ENCODE measurements at regions not wholly inside any gene's neighbourhood (a gene's known extent, or its start where the extent isn't known, plus 50 kb on each side); places are given as distances from the start of the nearest gene placed in this dataset.
A peak's percentile ranks its signal among the peaks of the same experiment; 100 is the strongest.
"Not testable (repeated sequence)": the region's sequence is repeated elsewhere in the genome, so short reads cannot be mapped to it uniquely, and the experiment has no call there.

DNA sequence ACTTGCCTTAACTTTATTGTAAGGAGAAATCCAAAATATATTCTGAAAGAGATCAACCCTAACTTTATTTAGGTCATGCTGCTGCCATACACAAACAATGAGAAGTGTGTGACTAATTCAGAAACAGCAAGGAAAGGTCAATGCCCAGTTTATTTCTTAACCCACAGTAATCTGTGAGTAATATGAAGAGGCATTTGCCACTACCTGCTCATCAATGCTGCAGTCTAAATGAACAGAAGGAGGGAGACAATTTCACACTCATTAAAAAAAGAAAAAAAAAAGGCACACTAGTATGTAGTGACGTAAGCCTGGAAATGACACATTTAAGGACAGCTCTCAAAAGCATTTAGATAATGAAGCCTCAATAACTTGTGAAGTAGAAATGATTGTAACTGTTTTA is 90.5 kb upstream of the FOXN3 start:
- CTCF ChIA-PET, result no interaction called here

DNA sequence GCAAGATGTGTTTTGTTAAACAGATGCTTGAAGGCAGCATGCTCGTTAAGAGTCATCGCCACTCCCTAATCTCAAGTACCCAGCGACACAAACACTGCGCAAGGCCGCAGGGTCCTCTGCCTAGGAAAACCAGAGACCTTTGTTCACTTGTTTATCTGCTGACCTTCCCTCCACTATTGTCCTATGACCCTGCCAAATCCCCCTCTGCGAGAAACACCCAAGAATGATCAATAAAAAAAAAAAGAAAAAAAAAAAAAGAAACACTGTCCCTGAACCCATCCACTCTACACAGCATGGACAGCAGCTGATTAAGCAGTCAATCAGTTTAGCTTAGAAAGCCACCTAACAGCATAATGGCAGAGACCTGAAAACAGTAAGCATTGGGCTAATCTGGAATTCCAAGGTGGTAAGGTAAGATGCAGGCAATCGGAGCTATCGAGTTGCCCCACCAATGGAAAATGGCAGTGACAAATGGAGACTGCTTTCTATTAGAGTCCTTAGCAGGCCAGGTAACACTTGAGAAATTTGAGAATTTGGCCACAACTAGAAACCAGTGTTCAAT is 89.9 kb upstream of the FOXN3 start:
- H3K36me3 ChIP-seq (ENCODE audit: control insufficient read depth, insufficient read depth, low read length); H3K27me3 ChIP-seq (ENCODE audit: control insufficient read depth, insufficient read depth, low read length); H3K4me3 ChIP-seq (ENCODE audit: low read depth, low read length); POLR2A ChIA-PET; DNase-seq (ENCODE audit: low read depth); CTCF ChIA-PET: not testable (repeated sequence)

More for the DNA sequence above, 90.5 kb upstream of the FOXN3 start:
- DNase-seq (ENCODE audit: low read depth), result peak; percentile 52
- Histone ChIP-seq H3K36me3 (ENCODE audit: control insufficient read depth, insufficient read depth, low read length) (no peaks in the 10 kb centered on the region; the same call in 1 of the 2 replicates), H3K27me3 (ENCODE audit: control insufficient read depth, insufficient read depth, low read length) (no peaks in the 10 kb centered on the region), H3K4me3 (ENCODE audit: low read depth, low read length) (no peak overlapping the region)
- TF ChIP-seq, protein P1, sequence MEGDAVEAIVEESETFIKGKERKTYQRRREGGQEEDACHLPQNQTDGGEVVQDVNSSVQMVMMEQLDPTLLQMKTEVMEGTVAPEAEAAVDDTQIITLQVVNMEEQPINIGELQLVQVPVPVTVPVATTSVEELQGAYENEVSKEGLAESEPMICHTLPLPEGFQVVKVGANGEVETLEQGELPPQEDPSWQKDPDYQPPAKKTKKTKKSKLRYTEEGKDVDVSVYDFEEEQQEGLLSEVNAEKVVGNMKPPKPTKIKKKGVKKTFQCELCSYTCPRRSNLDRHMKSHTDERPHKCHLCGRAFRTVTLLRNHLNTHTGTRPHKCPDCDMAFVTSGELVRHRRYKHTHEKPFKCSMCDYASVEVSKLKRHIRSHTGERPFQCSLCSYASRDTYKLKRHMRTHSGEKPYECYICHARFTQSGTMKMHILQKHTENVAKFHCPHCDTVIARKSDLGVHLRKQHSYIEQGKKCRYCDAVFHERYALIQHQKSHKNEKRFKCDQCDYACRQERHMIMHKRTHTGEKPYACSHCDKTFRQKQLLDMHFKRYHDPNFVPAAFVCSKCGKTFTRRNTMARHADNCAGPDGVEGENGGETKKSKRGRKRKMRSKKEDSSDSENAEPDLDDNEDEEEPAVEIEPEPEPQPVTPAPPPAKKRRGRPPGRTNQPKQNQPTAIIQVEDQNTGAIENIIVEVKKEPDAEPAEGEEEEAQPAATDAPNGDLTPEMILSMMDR (IDR thresholded peaks at IDR 0.05; ENCODE audit: insufficient read depth, low read depth, low read length), result no peak
- POLR2A ChIA-PET, result no interaction called here

DNA sequence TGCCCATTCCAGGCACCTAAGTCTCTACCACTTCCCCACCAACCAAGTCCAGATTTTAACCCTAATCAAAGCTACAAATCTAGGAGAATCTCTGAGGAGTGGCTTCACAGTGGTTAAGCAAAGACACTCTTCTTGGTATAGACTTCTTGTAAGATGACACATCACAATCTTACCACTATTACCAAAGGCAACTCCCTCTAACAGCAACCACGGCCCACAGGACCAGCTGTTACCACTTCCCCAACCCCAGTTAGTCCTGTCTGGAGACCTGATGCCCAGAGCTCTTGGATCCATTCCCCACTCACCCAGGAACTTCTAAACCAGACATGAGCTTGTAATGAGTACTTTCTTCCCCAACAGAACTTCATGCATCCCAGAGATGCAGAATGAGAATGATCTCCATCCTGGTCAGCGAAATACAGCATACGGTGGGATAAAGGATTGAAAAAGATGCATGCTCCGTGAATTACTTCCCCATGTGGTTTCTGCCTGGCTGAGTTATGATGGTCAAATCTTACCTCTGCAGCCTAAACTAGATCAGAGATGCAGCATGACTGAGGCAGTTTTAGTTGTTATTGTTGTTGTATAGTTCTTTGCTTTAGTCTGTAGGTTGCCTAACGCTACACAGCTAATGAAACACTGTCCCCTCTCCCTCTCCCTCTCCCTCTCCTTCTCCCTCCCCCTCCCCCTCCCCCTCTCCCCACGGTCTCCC is 87.7 kb upstream of the FOXN3 start:
- H3K27me3 ChIP-seq (ENCODE audit: control insufficient read depth, insufficient read depth, low read length), result no peaks in the 10 kb centered on the region
- DNase-seq (ENCODE audit: low read depth), result no peak
- ChIA-PET CTCF (interaction anchor here (1.2 to 1.8 kb wide), 2 partner anchors 12 to 19 kb away, joined by 3 to 5 read pairs; no protein-coding TSS in a partner anchor), POLR2A (interaction anchor here (0.6 kb wide), 1 partner anchor 149 kb away, joined by 4 read pairs; no protein-coding TSS in a partner anchor)
- no peaks in the 10 kb centered on the region for H3K36me3 ChIP-seq (ENCODE audit: control insufficient read depth, insufficient read depth, low read length)
- no peak overlapping the region for H3K4me3 ChIP-seq (ENCODE audit: low read depth, low read length)
- TF ChIP-seq, protein P1 (IDR thresholded peaks at IDR 0.05; ENCODE audit: insufficient read depth, low read depth, low read length), result no peak

DNA sequence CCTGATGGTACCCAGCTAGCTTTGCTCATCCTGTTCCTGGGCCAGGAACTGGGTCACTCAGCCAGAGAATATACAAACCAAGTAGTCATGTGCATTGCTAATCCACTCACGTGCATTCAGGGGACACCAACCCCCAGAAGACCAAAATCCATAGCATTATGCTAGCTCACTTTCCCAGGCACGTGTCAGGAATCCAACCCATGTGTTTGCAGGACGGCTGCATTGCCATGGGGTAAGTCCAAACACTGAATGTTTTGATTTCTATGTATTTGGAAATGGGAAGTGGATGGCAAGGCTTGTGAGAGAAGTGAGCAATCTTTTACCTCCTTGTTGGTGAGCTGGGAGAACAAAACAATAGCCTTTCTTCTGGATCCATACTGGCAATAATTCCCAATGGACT is 87.1 kb upstream of the FOXN3 start:
- no peaks in the 10 kb centered on the region for H3K36me3 ChIP-seq (ENCODE audit: control insufficient read depth, insufficient read depth, low read length)
- TF ChIP-seq, protein P1 (IDR thresholded peaks at IDR 0.05; ENCODE audit: insufficient read depth, low read depth, low read length), result no peak
- H3K27me3 ChIP-seq (ENCODE audit: control insufficient read depth, insufficient read depth, low read length), result no peaks in the 10 kb centered on the region
- ChIA-PET CTCF (interaction anchor here (1.2 to 1.8 kb wide), 2 partner anchors 11 to 18 kb away, joined by 3 to 5 read pairs; no protein-coding TSS in a partner anchor), POLR2A (no interaction called here)
- DNase-seq (ENCODE audit: low read depth), result no peak
- no peak overlapping the region for H3K4me3 ChIP-seq (ENCODE audit: low read depth, low read length)

DNA sequence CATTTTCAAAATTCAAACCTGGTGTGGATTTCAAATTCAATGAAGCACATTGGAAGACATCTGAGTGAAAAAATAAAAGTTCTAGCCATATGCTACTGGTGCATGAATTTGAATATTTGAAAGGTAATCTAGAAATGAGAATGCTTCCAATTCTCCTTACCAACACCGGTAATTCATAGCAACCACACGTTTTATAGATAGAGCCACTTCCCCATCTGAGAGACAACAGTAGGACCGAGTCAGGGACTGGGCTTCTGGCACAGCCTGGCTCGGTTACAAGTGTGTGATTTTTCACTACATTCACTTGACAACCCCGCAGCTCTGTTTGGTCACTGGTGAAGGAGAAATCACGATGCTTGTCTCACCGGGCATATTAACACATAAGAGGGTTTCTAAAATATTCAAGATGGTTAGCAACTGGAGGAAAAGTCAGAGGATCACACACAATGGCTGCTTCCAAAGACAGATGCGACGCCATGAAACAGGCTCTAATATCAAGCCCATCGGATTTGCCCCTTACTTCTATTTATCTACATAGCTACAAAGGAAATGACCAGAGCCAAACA is 86.5 kb upstream of the FOXN3 start:
- TF ChIP-seq, protein P1 (IDR thresholded peaks at IDR 0.05; ENCODE audit: insufficient read depth, low read depth, low read length), result no peak
- CTCF ChIA-PET, result interaction anchor here (1.2 to 1.8 kb wide), 2 partner anchors 11 to 17 kb away, joined by 3 to 5 read pairs; no protein-coding TSS in a partner anchor
- POLR2A ChIA-PET, result no interaction called here
- Histone ChIP-seq H3K27me3 (ENCODE audit: control insufficient read depth, insufficient read depth, low read length) (no peaks in the 10 kb centered on the region), H3K36me3 (ENCODE audit: control insufficient read depth, insufficient read depth, low read length) (no peaks in the 10 kb centered on the region), H3K4me3 (ENCODE audit: low read depth, low read length) (no peak overlapping the region)
- no peak for DNase-seq (ENCODE audit: low read depth)
